H9 (cell line): ENCODE measurements at regions not wholly inside any gene's neighbourhood (a gene's known extent, or its start where the extent isn't known, plus 50 kb on each side); places are given as distances from the start of the nearest gene placed in this dataset.

ENCODE experiments used
- DNase-seq: peaks from one replicate; pipeline ENCODE4 v3.0.0-alpha.2; 2017
- H2AFZ ChIP-seq: one replicate; pipeline ENCODE4 v1.6.1; 2013; ENCODE audit warnings: mild to moderate bottlenecking, low read length, control low read depth, moderate library complexity
- H2AK5ac ChIP-seq: 2 replicates; pipeline ENCODE4 v1.6.1; 2013; ENCODE audit warnings: low read length, control low read depth, mixed read lengths; ENCODE audit not compliant: insufficient read length
- H2BK120ac ChIP-seq: one replicate; pipeline ENCODE4 v1.6.1; 2013; ENCODE audit warnings: low read depth, mild to moderate bottlenecking, low read length, control low read depth, inconsistent platforms; ENCODE audit not compliant: poor library complexity, severe bottlenecking
- H2BK12ac ChIP-seq: 2 replicates; pipeline ENCODE4 v1.6.1; 2013; ENCODE audit warnings: low read length, control low read depth, mixed read lengths, low read depth; ENCODE audit not compliant: insufficient read length
- H2BK15ac ChIP-seq: 2 replicates; pipeline ENCODE4 v1.6.1; 2013; ENCODE audit warnings: low read depth, low read length, control low read depth
- H2BK20ac ChIP-seq: one replicate; pipeline ENCODE4 v1.6.1; 2013; ENCODE audit warnings: low read depth, mild to moderate bottlenecking, low read length, control low read depth, inconsistent platforms; ENCODE audit not compliant: poor library complexity, severe bottlenecking
- H2BK5ac ChIP-seq: 2 replicates; pipeline ENCODE4 v1.6.1; 2013; ENCODE audit warnings: low read length, control low read depth, mixed read lengths; ENCODE audit not compliant: insufficient read length
- H3K14ac ChIP-seq: 2 replicates; pipeline ENCODE4 v1.6.1; 2013; ENCODE audit warnings: low read length, control low read depth; ENCODE audit not compliant: insufficient read depth
- H3K18ac ChIP-seq: 2 replicates; pipeline ENCODE4 v1.6.1; 2013; ENCODE audit warnings: low read depth, mild to moderate bottlenecking, mixed read lengths, low read length, control low read depth; ENCODE audit not compliant: insufficient read length
- H3K23ac ChIP-seq: 2 replicates; pipeline ENCODE4 v1.6.1; 2013; ENCODE audit warnings: low read length, control low read depth, mixed read lengths, low read depth; ENCODE audit not compliant: insufficient read length
- H3K23me2 ChIP-seq: 2 replicates; pipeline ENCODE4 v1.6.1; 2013; ENCODE audit warnings: low read depth, mild to moderate bottlenecking, mixed read lengths, low read length, control low read depth; ENCODE audit not compliant: insufficient read length, poor library complexity, severe bottlenecking
- H3K27ac ChIP-seq: 2 replicates; pipeline ENCODE4 v1.5.1; 2013; ENCODE audit warnings: low read length, control low read depth, mixed read lengths, low read depth; ENCODE audit not compliant: insufficient read length
- H3K27me3 ChIP-seq: 2 replicates; pipeline ENCODE4 v1.6.1; 2013; ENCODE audit warnings: low read length, control low read depth, inconsistent platforms; ENCODE audit not compliant: insufficient read depth
- H3K4ac ChIP-seq: 2 replicates; pipeline ENCODE4 v1.6.1; 2013; ENCODE audit warnings: low read depth, mild to moderate bottlenecking, control low read depth, inconsistent platforms, low read length, moderate library complexity
- H3K4me1 ChIP-seq: 2 replicates; pipeline ENCODE4 v1.6.1; 2013; ENCODE audit warnings: low read length, control low read depth, inconsistent platforms; ENCODE audit not compliant: insufficient read depth
- H3K4me2 ChIP-seq: 2 replicates; pipeline ENCODE4 v1.6.1; 2013; ENCODE audit warnings: low read length, control low read depth, mixed read lengths; ENCODE audit not compliant: insufficient read length, insufficient read depth
- H3K56ac ChIP-seq: 2 replicates; pipeline ENCODE4 v1.6.1; 2013; ENCODE audit warnings: low read depth, mild to moderate bottlenecking, mixed read lengths, low read length, control low read depth; ENCODE audit not compliant: insufficient read length
- H3K79me1 ChIP-seq: 2 replicates; pipeline ENCODE4 v1.6.1; 2013; ENCODE audit warnings: low read depth, mild to moderate bottlenecking, moderate library complexity, low read length, control low read depth, inconsistent platforms; ENCODE audit not compliant: insufficient read depth, poor library complexity, severe bottlenecking
- H3K79me2 ChIP-seq: 2 replicates; pipeline ENCODE4 v1.6.1; 2013; ENCODE audit warnings: low read length, control low read depth, inconsistent platforms; ENCODE audit not compliant: insufficient read depth
- H3K9ac ChIP-seq: 2 replicates; pipeline ENCODE4 v1.6.1; 2013; ENCODE audit warnings: low read length, control low read depth, mixed read lengths; ENCODE audit not compliant: insufficient read length; ENCODE audit errors: extremely low read depth
- H3K9me3 ChIP-seq: one replicate; pipeline ENCODE4 v1.6.1; 2013; ENCODE audit warnings: low read depth, low read length, inconsistent platforms; ENCODE audit not compliant: control insufficient read depth
- H3T11ph ChIP-seq: one replicate; pipeline ENCODE4 v1.6.1; 2013; ENCODE audit warnings: mild to moderate bottlenecking, low read length, control low read depth, inconsistent platforms
- H4K20me1 ChIP-seq: one replicate; pipeline ENCODE4 v1.6.1; 2013; ENCODE audit not compliant: control insufficient read depth, insufficient read length, insufficient read depth
- H4K5ac ChIP-seq: 2 replicates; pipeline ENCODE4 v1.6.1; 2013; ENCODE audit warnings: low read depth, mild to moderate bottlenecking, mixed read lengths, low read length, control low read depth; ENCODE audit not compliant: insufficient read length
- H4K8ac ChIP-seq: replicated peaks from 2 replicates; pipeline ENCODE4 v1.6.1; 2013; ENCODE audit warnings: low read length, control low read depth, mixed read lengths, low read depth; ENCODE audit not compliant: insufficient read length
- H4K91ac ChIP-seq: 2 replicates; pipeline ENCODE4 v1.6.1; 2013; ENCODE audit warnings: low read depth, mild to moderate bottlenecking, moderate library complexity, mixed read lengths, low read length, control low read depth; ENCODE audit not compliant: insufficient read length
- H3K27ac Mint-ChIP-seq, 3 experiments: 2 replicates in 2 of 3; 3 replicates in 1 of 3; pipeline ENCODE4 v1.8.0; 2020 to 2021; ENCODE audit warnings: mixed read lengths in 3 of 3, mild to moderate bottlenecking in 1 of 3, moderate library complexity in 1 of 3
- H3K27me3 Mint-ChIP-seq: 2 replicates; pipeline ENCODE4 v1.8.0; 2021; ENCODE audit warnings: low read depth, mild to moderate bottlenecking, moderate library complexity, mixed read lengths
- H3K36me3 Mint-ChIP-seq, 3 experiments: 2 replicates in 2 of 3; 3 replicates in 1 of 3; pipeline ENCODE4 v1.8.0; 2020 to 2021; ENCODE audit warnings: low read depth in 3 of 3, mixed read lengths in 3 of 3; ENCODE audit not compliant: insufficient read depth in 1 of 3
- H3K4me1 Mint-ChIP-seq, 2 experiments: 2 replicates each; pipeline ENCODE4 v1.8.0; 2020; ENCODE audit warnings: mixed read lengths in 2 of 2
- H3K4me3 Mint-ChIP-seq, 2 experiments: 2 replicates in 1 of 2; 3 replicates in 1 of 2; pipeline ENCODE4 v1.8.0; 2020 to 2021; ENCODE audit warnings: mild to moderate bottlenecking in 2 of 2, mixed read lengths in 2 of 2, moderate library complexity in 1 of 2
- H3K9me3 Mint-ChIP-seq, 2 experiments: 2 replicates in 1 of 2; 3 replicates in 1 of 2; pipeline ENCODE4 v1.8.0; 2020; ENCODE audit warnings: mild to moderate bottlenecking in 2 of 2, mixed read lengths in 2 of 2, moderate library complexity in 1 of 2
- CTCF ChIP-seq: fragments of 200-600 bp; sonication (generic); conservative IDR thresholded peaks from 3 replicates; pipeline ENCODE4 v1.8.0; 2021; ENCODE audit warnings: antibody characterized with exemption, mild to moderate bottlenecking
- WGBS: extraction: QIAGEN DNeasy Blood & Tissue Kit; methylation state at CpG from one replicate; pipeline ENCODE4 v1.1.7; 2013; ENCODE audit warnings: missing lambda C conversion rate, low lambda C conversion rate, mixed read lengths; ENCODE audit not compliant: insufficient read length; ENCODE audit errors: extremely low coverage; 5-methylcytosine and 5-hydroxymethylcytosine counted together

- H4K5ac ChIP-seq: no peak overlapping the region
- no peaks in the 10 kb centered on the region for H3K79me2 ChIP-seq
- no peak overlapping the region for H3K4me3 Mint-ChIP-seq
- no peak overlapping the region for H2BK5ac ChIP-seq
- H3K4me2 ChIP-seq: no peak overlapping the region
- no peaks in the 10 kb centered on the region for H3K4me1 ChIP-seq
- no peak overlapping the region for H2BK20ac ChIP-seq
- H3K27ac Mint-ChIP-seq: no peak overlapping the region
- H2BK15ac ChIP-seq: no peak overlapping the region
- H3K27ac ChIP-seq: no peak overlapping the region
- H3K36me3 Mint-ChIP-seq: peaks cover 0 to 13% (median 2%) of the 10 kb centered on the region in 3 experiments; a peak in 3 of 7 replicates
- H3K23ac ChIP-seq: no peak overlapping the region
- no peak overlapping the region for H3T11ph ChIP-seq
- H3K4me1 Mint-ChIP-seq: peaks cover 4 to 6% of the 10 kb centered on the region in 2 experiments; a peak in 2 of 4 replicates
- TF ChIP-seq CTCF: no peak
- H3K79me1 ChIP-seq: no peaks in the 10 kb centered on the region
- no peak overlapping the region for H2BK12ac ChIP-seq
- no peak overlapping the region for H4K91ac ChIP-seq
- H4K8ac ChIP-seq: no peak overlapping the region
- no peak overlapping the region for H3K56ac ChIP-seq
- no CpG with 5 or more reads among the region's 1 CpG for WGBS
- H2AK5ac ChIP-seq: no peak overlapping the region
- H2BK120ac ChIP-seq: no peak overlapping the region
- no peak overlapping the region for H3K14ac ChIP-seq
- no peaks in the 10 kb centered on the region for H3K9me3 ChIP-seq
- no peak overlapping the region for H3K9ac ChIP-seq
- DNase-seq: no peak
- H2AFZ ChIP-seq: no peak overlapping the region
- H3K27me3 Mint-ChIP-seq: no peaks in the 10 kb centered on the region
- H3K27me3 ChIP-seq: no peaks in the 10 kb centered on the region
- no peaks in the 10 kb centered on the region for H3K23me2 ChIP-seq
- H4K20me1 ChIP-seq: no peaks in the 10 kb centered on the region
- no peak overlapping the region for H3K4ac ChIP-seq
- H3K18ac ChIP-seq: no peak overlapping the region
- peaks cover 7 to 11% of the 10 kb centered on the region in 2 experiments for H3K9me3 Mint-ChIP-seq
These were observed 54.0 kb upstream of the HMGCLL1 start for GRCh38 chr6:55632953-55633352.
